ENCODE measurements at regions not wholly inside any gene's neighbourhood (a gene's known extent, or its start where the extent isn't known, plus 50 kb on each side); places are given as distances from the start of the nearest gene placed in this dataset.

- TF ChIP-seq ZNF513 (CRISPR knock-in tag; conservative IDR thresholded peaks at IDR 0.05) (no peak), FIP1L1 (IDR thresholded peaks at IDR 0.05; ENCODE audit: borderline replicate concordance, insufficient read depth, low read depth, low read length) (no peak), THAP7 (CRISPR knock-in tag; IDR thresholded peaks at IDR 0.05) (no peak), ZMAT5 (CRISPR knock-in tag; IDR thresholded peaks at IDR 0.05; ENCODE audit: borderline replicate concordance, low read depth) (no peak), ZNF354B (CRISPR knock-in tag; IDR thresholded peaks at IDR 0.05) (no peak), RCOR2 (CRISPR knock-in tag; IDR thresholded peaks at IDR 0.05) (no peak), RFXAP (CRISPR knock-in tag; IDR thresholded peaks at IDR 0.05; ENCODE audit: borderline replicate concordance) (no peak), STAT5B (CRISPR knock-in tag; IDR thresholded peaks at IDR 0.05) (no peak), ZNF737 (CRISPR knock-in tag; IDR thresholded peaks at IDR 0.05; ENCODE audit: borderline replicate concordance) (no peak), ZNF280B (CRISPR knock-in tag; IDR thresholded peaks at IDR 0.05; ENCODE audit: borderline replicate concordance) (no peak), JDP2 (CRISPR knock-in tag; IDR thresholded peaks at IDR 0.05; ENCODE audit: borderline replicate concordance) (no peak)
These were observed 118.2 kb upstream of the LRFN2 start (continued) for GRCh38 chr6:40705354-40705753.
